Neural crest cell (in vitro differentiated cells): ENCODE measurements at regions not wholly inside any gene's neighbourhood (a gene's known extent, or its start where the extent isn't known, plus 50 kb on each side); places are given as distances from the start of the nearest gene placed in this dataset.

ENCODE experiments used
- DNase-seq: peaks from one replicate; pipeline ENCODE4 v3.0.0; 2021; ENCODE audit warnings: low read depth, mixed read lengths, low spot score
- H3K27ac Mint-ChIP-seq: one replicate; pipeline ENCODE4 v1.8.0; 2021; ENCODE audit warnings: mild to moderate bottlenecking, mixed read lengths; ENCODE audit not compliant: unreplicated experiment
- H3K27me3 Mint-ChIP-seq: 2 replicates; pipeline ENCODE4 v1.8.0; 2021; ENCODE audit warnings: low read depth, mild to moderate bottlenecking, mixed read lengths
- H3K36me3 Mint-ChIP-seq: 2 replicates; pipeline ENCODE4 v1.8.0; 2021; ENCODE audit warnings: low read depth, mild to moderate bottlenecking, mixed read lengths
- H3K4me1 Mint-ChIP-seq: 2 replicates; pipeline ENCODE4 v1.8.0; 2021; ENCODE audit warnings: mixed read lengths
- H3K4me3 Mint-ChIP-seq: one replicate; pipeline ENCODE4 v1.8.0; 2021; ENCODE audit warnings: mild to moderate bottlenecking, mixed read lengths
- H3K9me3 Mint-ChIP-seq: 2 replicates; pipeline ENCODE4 v1.8.0; 2021; ENCODE audit warnings: mixed read lengths
- CTCF ChIP-seq: fragments of 200-600 bp; sonication (generic); conservative IDR thresholded peaks from 2 replicates; pipeline ENCODE4 v1.5.0; 2021; ENCODE audit warnings: antibody characterized with exemption, mild to moderate bottlenecking

DNA sequence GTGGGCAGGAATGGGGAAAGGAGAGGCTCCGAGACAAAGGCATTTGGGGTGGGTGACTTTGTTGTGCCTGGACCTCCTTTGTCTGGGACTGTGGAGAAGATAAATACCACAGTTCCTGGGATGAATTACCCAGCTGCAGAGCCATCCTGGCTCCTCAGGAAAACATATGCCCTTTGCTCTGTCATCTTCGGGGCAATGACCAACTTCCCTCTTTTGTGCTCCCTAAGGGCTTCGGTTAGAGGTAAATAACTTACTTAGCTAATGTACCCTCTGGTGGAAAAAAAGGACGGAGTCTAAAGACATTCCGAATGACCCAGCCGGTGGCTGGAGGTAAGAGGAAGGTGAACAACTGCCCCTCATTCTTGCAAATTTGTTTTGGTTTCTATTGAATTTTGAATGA lies 345.7 kb downstream of the GATA3 start:
- DNase-seq = no peak
- Mint-ChIP-seq H3K36me3 (no peaks in the 10 kb centered on the region), H3K4me3 (no peak overlapping the region), H3K4me1 (no peaks in the 10 kb centered on the region), H3K9me3 (no peaks in the 10 kb centered on the region), H3K27ac (no peak overlapping the region), H3K27me3 (peaks cover 11% of the 10 kb centered on the region)
- TF ChIP-seq CTCF = no peak

- Mint-ChIP-seq H3K27ac (no peak overlapping the region), H3K4me3 (no peak overlapping the region), H3K9me3 (no peaks in the 10 kb centered on the region), H3K36me3 (no peaks in the 10 kb centered on the region), H3K27me3 (peaks cover 9% of the 10 kb centered on the region), H3K4me1 (no peaks in the 10 kb centered on the region)
- no peak for DNase-seq
- TF ChIP-seq CTCF = no peak
Observed at GRCh38 chr10:8400892-8401291, 346.4 kb downstream of the GATA3 start.

GRCh38 chr10:8401531-8401930 lies 347.0 kb downstream of the GATA3 start:
- Mint-ChIP-seq H3K27me3 (peaks cover 10% of the 10 kb centered on the region), H3K4me1 (no peaks in the 10 kb centered on the region), H3K27ac (no peak overlapping the region), H3K9me3 (no peaks in the 10 kb centered on the region), H3K4me3 (no peak overlapping the region), H3K36me3 (no peaks in the 10 kb centered on the region)
- no peak for TF ChIP-seq CTCF
- DNase-seq = no peak

DNA sequence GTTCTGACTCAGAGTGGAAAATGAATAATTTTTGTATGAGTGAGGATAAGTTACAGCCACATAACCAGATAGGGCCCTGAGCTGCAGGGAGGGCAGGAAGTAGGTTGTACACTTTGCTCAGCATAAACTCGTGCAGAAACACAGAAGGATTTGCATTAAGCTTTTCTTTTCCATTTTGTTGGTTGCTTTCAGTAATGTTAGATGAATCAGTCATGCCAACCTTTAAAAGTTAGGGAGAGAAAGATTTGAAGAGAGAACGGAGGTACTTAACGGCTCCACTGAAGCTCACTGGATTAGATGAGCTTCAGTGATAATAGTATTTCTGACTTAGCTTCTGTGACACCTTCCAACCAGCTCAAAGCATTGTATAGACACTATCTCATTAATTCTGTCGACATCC lies 348.1 kb downstream of the GATA3 start:
- Mint-ChIP-seq H3K4me3 (no peak overlapping the region), H3K27me3 (peaks cover 12% of the 10 kb centered on the region), H3K36me3 (no peaks in the 10 kb centered on the region), H3K9me3 (no peaks in the 10 kb centered on the region), H3K27ac (no peak overlapping the region), H3K4me1 (no peaks in the 10 kb centered on the region)
- TF ChIP-seq CTCF = no peak
- DNase-seq = no peak

GRCh38 chr10:8403711-8404371 lies 349.4 kb downstream of the GATA3 start:
- no peak overlapping the region for H3K27ac Mint-ChIP-seq
- H3K9me3 Mint-ChIP-seq = no peaks in the 10 kb centered on the region
- H3K4me1 Mint-ChIP-seq = no peaks in the 10 kb centered on the region
- H3K27me3 Mint-ChIP-seq = peaks cover 12% of the 10 kb centered on the region
- DNase-seq = no peak
- peak; percentile 40 for TF ChIP-seq CTCF
- no peaks in the 10 kb centered on the region for H3K36me3 Mint-ChIP-seq
- H3K4me3 Mint-ChIP-seq = no peak overlapping the region
